IMR-90 (cell line): ENCODE measurements at regions not wholly inside any gene's neighbourhood (a gene's known extent, or its start where the extent isn't known, plus 50 kb on each side); places are given as distances from the start of the nearest gene placed in this dataset.
"Not testable (repeated sequence)": the region's sequence is repeated elsewhere in the genome, so short reads cannot be mapped to it uniquely, and the experiment has no call there.

Source experiments
- BHLHE40 ChIP-seq: fragments of 150-350 bp; IDR thresholded peaks from 2 replicates; pipeline ENCODE4 v1.6.1; 2016; ENCODE audit warnings: mild to moderate bottlenecking, low read depth, low read length
- TF ChIP-seq, protein P1 (sequence below): conservative IDR thresholded peaks from 2 replicates; pipeline ENCODE4 v1.5.1; 2012; ENCODE audit warnings: mild to moderate bottlenecking, low read depth, low read length, improper control_type of control experiment

DNA sequence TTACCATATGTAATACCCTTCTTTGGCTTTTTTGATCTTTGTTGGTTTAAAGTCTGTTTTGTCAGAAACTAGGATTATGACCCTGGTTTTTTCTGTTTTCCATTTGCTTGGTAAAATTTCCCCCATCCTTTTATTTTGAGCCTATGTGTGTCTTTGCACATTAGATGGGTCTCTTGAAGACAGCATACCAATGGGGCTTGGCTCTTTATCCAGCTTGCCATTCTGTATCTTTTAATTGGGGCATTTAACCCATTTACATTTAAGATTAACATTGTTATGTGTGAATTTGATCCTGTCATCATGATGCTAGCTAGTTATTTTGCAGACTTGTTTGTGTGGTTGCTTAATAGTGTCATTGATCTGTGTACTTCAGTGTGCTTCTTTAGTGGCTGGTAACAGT, 103.1 kb upstream of the PHF24 start:
- not testable (repeated sequence) for TF ChIP-seq BHLHE40
- TF ChIP-seq, protein P1, sequence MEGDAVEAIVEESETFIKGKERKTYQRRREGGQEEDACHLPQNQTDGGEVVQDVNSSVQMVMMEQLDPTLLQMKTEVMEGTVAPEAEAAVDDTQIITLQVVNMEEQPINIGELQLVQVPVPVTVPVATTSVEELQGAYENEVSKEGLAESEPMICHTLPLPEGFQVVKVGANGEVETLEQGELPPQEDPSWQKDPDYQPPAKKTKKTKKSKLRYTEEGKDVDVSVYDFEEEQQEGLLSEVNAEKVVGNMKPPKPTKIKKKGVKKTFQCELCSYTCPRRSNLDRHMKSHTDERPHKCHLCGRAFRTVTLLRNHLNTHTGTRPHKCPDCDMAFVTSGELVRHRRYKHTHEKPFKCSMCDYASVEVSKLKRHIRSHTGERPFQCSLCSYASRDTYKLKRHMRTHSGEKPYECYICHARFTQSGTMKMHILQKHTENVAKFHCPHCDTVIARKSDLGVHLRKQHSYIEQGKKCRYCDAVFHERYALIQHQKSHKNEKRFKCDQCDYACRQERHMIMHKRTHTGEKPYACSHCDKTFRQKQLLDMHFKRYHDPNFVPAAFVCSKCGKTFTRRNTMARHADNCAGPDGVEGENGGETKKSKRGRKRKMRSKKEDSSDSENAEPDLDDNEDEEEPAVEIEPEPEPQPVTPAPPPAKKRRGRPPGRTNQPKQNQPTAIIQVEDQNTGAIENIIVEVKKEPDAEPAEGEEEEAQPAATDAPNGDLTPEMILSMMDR, result not testable (repeated sequence)
